Psoas muscle (tissue), 7 donors: ENCODE measurements at regions not wholly inside any gene's neighbourhood (a gene's known extent, or its start where the extent isn't known, plus 50 kb on each side); places are given as distances from the start of the nearest gene placed in this dataset.
"Not testable (repeated sequence)": the region's sequence is repeated elsewhere in the genome, so short reads cannot be mapped to it uniquely, and the experiment has no call there.

Source experiments
- ATAC-seq, 4 donors: fragments of 200-7000 bp; cut with Tn5 transposase; one replicate each; pipeline ENCODE4 v1.9.1; 2020; ENCODE audit warnings: moderate library complexity in 3 of 4, mild to moderate bottlenecking in 2 of 4
- DNase-seq, 2 donors: peaks; one replicate each; pipeline ENCODE4 v3.0.0-alpha.2; 2020
- H3K27ac ChIP-seq: fragments of 200-600 bp; one replicate; pipeline ENCODE4 v1.8.0; 2022
- H3K27me3 ChIP-seq, 3 donors: fragments of 200-600 bp in 1 of 3; one replicate each; pipeline versions ENCODE4 v1.6.1 to v1.8.0; 2013 to 2022; ENCODE audit warnings: low read length in 2 of 3, mild to moderate bottlenecking in 2 of 3, moderate library complexity in 1 of 3; ENCODE audit not compliant: insufficient read depth in 3 of 3
- H3K36me3 ChIP-seq, 2 donors: fragments of 200-600 bp in 1 of 2; one replicate each; pipeline versions ENCODE4 v1.6.1 to v1.8.0; 2013 to 2022; ENCODE audit warnings: low read depth in 1 of 2, mild to moderate bottlenecking in 1 of 2, moderate library complexity in 1 of 2; ENCODE audit not compliant: insufficient read depth in 1 of 2
- H3K4me1 ChIP-seq: fragments of 200-600 bp; one replicate; pipeline ENCODE4 v1.8.0; 2022
- H3K4me3 ChIP-seq: fragments of 200-600 bp; one replicate; pipeline ENCODE4 v1.8.0; 2022; ENCODE audit warnings: mild to moderate bottlenecking
- H3K9me3 ChIP-seq: fragments of 200-600 bp; one replicate; pipeline ENCODE4 v1.8.0; 2022
- WGBS, 3 donors: extraction: QIAGEN DNeasy Blood & Tissue Kit; methylation state at CpG; one replicate each; pipeline versions ENCODE4 v1.1.6 to v1.1.7; 2013; 5-methylcytosine and 5-hydroxymethylcytosine counted together
- intact Hi-C, 2 donors: fragments of 100-400 bp; cut with DNase I; formaldehyde crosslinking; loops; one replicate each; pipeline versions ENCODE4 v1.11.0 to v1.14.2; 2022
- TF ChIP-seq, protein P1 (sequence below): fragments of 200-600 bp; IDR thresholded peaks from one replicate; pipeline ENCODE4 v1.8.0; 2022; ENCODE audit warnings: antibody characterized with exemption
- donor health status: healthy with polysubstance abuse.
- donor health status: DM: no; HTN: no; CAD: no; lungs with moderate emphysema.
- donor health status: Bipolar disorder and iron deficiency.
- donor health status: healthy.
- donor health status: DM: yes; HTN: yes; CAD: no.
- donor health status: DM: no; HTN: no; CAD: no.
- donor health status: DM: yes; HTN: yes; CAD: no.

DNA sequence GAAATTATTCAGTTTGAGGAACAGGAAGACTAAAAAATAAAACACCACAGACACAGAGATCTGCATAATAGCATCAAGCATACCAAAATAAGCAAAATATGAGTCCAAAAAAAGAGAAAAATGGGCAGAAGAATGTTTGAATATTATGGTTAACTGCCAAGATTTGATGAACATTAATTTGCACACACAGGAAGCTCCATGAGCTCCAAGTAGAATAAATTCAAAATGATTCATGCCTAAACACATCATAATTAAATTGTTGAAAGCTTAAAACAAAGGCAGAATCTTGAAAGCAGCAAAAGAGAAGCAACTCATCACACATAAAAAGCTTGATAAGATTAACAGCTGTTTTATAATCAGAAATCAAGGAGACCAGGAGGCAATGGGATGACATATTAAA, 156.6 kb upstream of the ARSJ start:
- intact Hi-C loops: no loop called here
- no peak for ATAC-seq

DNA sequence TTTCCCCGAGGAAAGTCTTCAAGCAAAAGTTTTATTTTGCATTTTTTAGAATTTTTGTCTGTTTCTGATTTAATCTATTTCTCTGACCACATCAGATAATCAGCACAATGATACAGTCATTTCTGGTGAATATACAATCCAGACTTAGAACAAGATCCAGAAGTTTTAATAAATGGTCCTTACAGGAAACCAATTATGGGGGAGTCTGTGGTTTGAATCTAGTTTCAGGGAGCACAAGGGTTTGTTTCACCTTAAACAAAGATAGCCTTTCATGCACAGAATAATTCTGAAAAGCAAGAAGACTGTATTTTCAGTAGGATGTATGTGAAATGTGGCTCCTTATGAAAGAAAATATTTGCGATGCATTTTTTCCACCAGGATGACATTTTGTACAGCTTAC, 158.5 kb upstream of the ARSJ start:
- Histone ChIP-seq H3K36me3 (no peaks in the 10 kb centered on the region), H3K9me3 (peaks cover 4% of the 10 kb centered on the region), H3K4me1 (no peaks in the 10 kb centered on the region), H3K4me3 (no peak overlapping the region), H3K27ac (no peak overlapping the region), H3K27me3 (no peaks in the 10 kb centered on the region)
- no peak for ATAC-seq
- TF ChIP-seq, protein P1, sequence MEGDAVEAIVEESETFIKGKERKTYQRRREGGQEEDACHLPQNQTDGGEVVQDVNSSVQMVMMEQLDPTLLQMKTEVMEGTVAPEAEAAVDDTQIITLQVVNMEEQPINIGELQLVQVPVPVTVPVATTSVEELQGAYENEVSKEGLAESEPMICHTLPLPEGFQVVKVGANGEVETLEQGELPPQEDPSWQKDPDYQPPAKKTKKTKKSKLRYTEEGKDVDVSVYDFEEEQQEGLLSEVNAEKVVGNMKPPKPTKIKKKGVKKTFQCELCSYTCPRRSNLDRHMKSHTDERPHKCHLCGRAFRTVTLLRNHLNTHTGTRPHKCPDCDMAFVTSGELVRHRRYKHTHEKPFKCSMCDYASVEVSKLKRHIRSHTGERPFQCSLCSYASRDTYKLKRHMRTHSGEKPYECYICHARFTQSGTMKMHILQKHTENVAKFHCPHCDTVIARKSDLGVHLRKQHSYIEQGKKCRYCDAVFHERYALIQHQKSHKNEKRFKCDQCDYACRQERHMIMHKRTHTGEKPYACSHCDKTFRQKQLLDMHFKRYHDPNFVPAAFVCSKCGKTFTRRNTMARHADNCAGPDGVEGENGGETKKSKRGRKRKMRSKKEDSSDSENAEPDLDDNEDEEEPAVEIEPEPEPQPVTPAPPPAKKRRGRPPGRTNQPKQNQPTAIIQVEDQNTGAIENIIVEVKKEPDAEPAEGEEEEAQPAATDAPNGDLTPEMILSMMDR: no peak
- WGBS, 3 donors: 85 to 93% (median 92%) methylated on average over 2 of the region's 2 CpGs
- intact Hi-C loops: no loop called here
- no peak for DNase-seq

More for the DNA sequence above, 156.6 kb upstream of the ARSJ start:
- TF ChIP-seq, protein P1: no peak
- DNase-seq: no peak
- no peaks in the 10 kb centered on the region for H3K4me1 ChIP-seq
- no peaks in the 10 kb centered on the region for H3K36me3 ChIP-seq
- no peak overlapping the region for H3K27ac ChIP-seq
- H3K27me3 ChIP-seq: no peaks in the 10 kb centered on the region
- H3K4me3 ChIP-seq: no peak overlapping the region
- no peaks in the 10 kb centered on the region for H3K9me3 ChIP-seq

DNA sequence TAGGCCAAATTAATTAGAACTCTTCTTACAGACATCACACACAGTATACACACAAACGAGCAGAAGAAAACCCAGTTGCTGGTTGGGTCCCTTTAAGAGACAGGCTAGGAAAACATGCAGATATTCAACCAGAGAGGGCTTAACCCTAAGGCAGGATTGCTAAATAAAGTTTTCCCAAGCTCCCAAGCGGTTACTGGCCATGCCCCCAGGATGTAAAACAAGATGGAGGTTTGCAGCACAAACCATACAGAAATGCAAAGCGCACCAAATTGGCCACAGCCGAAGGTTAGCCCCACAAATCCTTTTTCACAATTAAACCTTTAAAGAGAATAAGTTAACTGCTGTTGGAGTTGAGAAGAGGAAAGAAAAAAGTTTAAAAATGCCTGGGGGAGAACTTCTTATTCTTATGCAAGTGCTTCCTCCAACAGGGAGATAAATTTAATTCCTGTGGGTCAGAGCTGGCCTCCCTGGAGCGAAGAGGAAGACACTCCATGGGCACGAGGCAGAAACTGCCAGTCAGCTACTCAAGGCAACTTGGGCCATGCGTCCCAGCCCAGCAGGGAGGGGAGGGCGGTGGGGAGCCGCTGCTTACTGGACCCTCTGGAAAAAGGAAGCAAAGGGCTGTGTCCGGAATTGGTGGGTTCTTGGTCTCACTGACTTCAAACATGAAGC, 167.6 kb upstream of the ARSJ start:
- WGBS, 3 donors: 79 to 87% (median 84%) methylated on average over 10 of the region's 10 CpGs
- ATAC-seq: no peak
- Histone ChIP-seq H3K4me3 (no peak overlapping the region), H3K36me3 (no peaks in the 10 kb centered on the region), H3K27me3 (no peaks in the 10 kb centered on the region), H3K4me1 (no peaks in the 10 kb centered on the region), H3K27ac (no peak overlapping the region), H3K9me3 (no peaks in the 10 kb centered on the region)
- no peak for DNase-seq
- intact Hi-C loops: no loop called here
- TF ChIP-seq, protein P1: no peak

DNA sequence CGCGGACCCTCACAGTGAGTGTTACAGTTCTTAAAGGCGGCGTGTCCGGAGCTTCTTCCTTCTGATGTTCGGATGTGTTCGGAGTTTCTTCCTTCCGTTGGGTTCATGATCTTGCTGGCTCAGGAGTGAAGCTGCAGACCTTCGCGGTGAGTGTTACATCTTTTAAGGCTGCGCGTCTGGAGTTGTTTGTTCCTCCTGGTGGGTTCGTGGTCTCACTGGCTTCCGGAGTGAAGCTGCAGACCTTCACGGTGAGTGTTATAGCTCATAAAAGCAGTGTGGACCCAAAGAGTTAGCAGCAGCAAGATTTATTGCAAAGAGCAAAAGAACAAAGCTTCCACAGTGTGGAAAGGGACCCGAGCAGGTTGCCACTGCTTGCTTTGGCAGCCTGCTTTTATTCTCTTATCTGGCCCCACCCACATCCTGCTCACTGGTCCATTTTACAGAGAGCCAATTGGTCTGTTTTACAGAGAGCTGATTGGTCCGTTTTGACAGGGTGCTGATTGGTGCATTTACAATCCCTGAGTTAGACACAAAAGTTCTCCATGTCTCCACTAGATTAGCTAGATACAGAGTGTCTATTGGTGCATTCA, 168.3 kb upstream of the ARSJ start:
- H3K27ac ChIP-seq, H3K4me1 ChIP-seq, H3K9me3 ChIP-seq, intact Hi-C loops, ATAC-seq, DNase-seq, H3K4me3 ChIP-seq, H3K36me3 ChIP-seq, H3K27me3 ChIP-seq: not testable (repeated sequence)
- 76 to 81% (median 79%) methylated on average over 17 of the region's 17 CpGs for WGBS, 3 donors

DNA sequence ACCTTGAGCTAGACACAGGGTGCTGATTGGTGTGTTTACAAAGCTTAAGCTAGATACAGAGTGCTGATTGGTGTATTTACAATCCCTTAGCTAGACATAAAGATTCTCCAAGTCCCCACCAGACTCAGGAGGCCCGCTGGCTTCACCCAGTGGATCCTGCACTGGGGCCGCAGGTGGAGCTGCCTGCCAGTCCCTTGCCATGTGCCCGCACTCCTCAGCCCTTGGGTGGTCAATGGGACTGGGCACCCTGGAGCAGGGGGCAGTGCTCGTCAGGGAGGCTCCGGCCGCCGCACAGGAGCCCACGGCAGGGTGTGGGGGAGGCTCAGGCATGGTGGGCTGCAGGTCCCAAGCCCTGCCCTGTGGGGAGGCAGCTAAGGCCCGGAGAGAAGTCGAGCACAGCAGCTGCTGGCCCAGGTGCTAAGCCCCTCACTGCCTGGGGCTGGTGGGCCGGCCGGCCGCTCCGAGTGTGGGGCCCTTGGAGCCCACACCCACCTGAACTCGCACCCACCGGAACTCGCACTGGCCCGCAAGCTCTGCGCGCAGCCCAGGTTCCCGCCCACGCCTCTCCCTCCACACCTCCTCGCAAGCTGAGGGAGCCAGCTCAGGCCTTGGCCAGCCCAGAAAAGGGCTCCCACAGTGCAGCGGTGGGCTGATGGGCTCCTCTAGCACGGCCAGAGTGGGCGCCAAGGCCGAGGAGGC, 169.1 kb upstream of the ARSJ start:
- DNase-seq, ATAC-seq: not testable (repeated sequence)
- WGBS, 3 donors: 94 to 96% (median 95%) methylated on average over 25 to 27 of the region's 27 CpGs

More for the DNA sequence above, 169.1 kb upstream of the ARSJ start:
- H3K27me3 ChIP-seq, H3K4me1 ChIP-seq, H3K4me3 ChIP-seq, H3K9me3 ChIP-seq, intact Hi-C loops, H3K27ac ChIP-seq, H3K36me3 ChIP-seq: not testable (repeated sequence)
